T1000 (cell line): ENCODE measurements at regions not wholly inside any gene's neighbourhood (a gene's known extent, or its start where the extent isn't known, plus 50 kb on each side); places are given as distances from the start of the nearest gene placed in this dataset.

Experiments used
- DNase-seq: peaks from one replicate; lab custom pipeline; 2025; ENCODE audit warnings: mixed read lengths; lab: John Stamatoyannopoulos, UW

DNA sequence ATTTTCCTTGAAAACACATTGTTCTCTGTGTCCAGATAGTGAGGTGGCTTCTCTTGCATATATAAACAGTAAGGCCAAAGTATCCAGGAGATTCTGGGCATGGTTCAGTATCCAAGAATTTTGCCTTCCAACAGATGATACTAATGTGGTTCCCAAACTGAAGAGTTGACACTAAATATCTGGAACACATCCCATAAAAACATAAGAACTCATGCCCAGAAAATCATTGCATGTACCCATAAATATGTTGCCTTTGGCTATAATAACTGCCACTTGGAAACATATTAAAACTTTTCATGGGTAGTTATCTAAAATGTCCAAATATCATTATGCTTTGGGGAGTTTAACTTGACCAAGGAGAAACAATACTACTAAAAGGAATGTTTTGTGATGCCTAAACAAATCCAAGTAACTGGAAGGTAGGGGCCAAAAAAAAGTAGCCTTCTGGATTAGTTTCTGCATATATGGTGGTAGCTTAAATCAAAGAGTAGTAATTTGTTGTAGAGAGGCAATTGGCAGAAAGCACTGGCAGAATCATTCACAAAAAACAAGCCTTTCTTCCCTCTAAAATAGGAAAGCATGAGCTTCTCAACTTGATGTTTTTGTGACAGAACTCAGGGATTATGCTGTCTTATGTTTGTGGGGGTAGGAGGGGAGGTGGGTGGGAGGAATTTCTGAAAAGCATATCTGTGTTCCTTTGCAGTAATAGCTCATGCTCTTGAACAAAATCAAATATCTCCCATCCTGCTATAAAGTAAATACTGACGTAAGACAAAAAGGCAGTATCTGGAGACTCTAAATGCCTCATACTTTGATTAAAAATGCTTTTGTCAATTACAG lies 753.9 kb downstream of the TUSC7 start:
- DNase-seq, result no peak

DNA sequence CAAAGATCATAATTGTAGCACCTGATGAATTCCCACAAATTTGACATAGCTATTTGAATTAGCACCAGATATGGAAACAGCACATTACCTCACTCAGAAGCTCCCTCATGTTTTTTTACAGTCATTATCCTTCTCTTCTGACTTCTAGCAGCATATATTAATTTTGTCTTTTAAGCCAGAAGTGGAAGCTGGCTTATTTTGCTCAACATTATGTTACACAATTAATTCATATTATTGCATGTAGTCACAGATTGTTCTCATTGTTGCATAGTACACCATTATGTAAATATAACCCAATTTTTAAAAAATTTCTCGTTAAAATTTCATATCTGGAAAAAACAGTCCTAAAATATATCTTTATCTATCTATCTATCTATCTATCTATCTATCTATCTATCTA lies 762.3 kb downstream of the TUSC7 start:
- no peak for DNase-seq

- no peak for DNase-seq
Measured at GRCh38 chr3:117473981-117474538, 764.5 kb downstream of the TUSC7 start.

DNA sequence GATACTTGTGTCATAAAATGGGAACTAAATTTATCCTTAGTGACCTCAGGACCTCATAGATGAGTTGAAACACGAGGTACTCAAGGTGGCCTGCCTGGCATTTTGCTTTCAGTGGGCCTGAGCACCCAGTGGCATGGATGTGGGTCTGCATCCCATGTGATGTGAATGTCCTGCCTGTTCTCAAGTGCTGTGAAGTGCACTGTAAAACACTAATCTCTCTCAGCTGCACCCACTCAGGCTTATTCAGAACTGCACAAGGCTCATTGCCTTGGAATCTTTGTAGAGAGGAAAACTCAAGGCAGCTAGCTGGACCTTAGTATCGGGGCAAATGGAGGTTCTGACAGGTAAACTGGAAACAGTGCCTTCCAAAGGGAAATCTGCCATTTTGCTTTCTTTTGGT lies 767.0 kb downstream of the TUSC7 start:
- no peak for DNase-seq

DNA sequence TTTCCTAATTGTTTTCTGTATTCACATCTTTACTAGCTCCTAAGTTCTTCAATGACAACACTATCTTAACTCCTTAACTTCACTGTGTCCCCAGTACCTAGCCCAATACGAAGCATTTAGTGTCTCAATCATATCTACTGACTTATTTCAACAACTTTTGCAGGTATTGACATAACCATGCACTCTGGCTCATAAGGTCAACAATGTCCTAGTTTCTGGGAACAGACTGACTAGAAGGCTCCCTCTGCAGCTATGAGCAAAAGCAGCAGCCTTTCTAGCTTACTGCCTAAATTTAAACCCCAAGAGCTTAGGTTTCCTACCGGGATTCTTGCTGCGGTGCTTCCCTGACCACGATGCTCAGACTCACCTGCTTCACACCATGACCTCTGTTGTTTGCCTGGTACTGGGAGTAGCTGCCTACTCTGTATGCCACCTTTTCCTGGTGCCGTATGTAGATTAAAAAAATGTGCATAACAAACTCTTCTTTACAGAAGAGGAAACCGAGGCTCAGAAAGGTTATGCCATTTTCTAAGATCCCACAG lies 767.7 kb downstream of the TUSC7 start:
- DNase-seq, result no peak

GRCh38 chr3:117479095-117479494 lies 769.5 kb downstream of the TUSC7 start:
- DNase-seq, result no peak

- no peak for DNase-seq
Measured at GRCh38 chr3:117480525-117480924, 770.9 kb downstream of the TUSC7 start.

GRCh38 chr3:117480972-117481371 lies 771.4 kb downstream of the TUSC7 start:
- DNase-seq, result no peak

GRCh38 chr3:117483839-117484238 lies 774.3 kb downstream of the TUSC7 start:
- DNase-seq, result no peak

GRCh38 chr3:117485841-117486240 lies 776.3 kb downstream of the TUSC7 start:
- no peak for DNase-seq

DNA sequence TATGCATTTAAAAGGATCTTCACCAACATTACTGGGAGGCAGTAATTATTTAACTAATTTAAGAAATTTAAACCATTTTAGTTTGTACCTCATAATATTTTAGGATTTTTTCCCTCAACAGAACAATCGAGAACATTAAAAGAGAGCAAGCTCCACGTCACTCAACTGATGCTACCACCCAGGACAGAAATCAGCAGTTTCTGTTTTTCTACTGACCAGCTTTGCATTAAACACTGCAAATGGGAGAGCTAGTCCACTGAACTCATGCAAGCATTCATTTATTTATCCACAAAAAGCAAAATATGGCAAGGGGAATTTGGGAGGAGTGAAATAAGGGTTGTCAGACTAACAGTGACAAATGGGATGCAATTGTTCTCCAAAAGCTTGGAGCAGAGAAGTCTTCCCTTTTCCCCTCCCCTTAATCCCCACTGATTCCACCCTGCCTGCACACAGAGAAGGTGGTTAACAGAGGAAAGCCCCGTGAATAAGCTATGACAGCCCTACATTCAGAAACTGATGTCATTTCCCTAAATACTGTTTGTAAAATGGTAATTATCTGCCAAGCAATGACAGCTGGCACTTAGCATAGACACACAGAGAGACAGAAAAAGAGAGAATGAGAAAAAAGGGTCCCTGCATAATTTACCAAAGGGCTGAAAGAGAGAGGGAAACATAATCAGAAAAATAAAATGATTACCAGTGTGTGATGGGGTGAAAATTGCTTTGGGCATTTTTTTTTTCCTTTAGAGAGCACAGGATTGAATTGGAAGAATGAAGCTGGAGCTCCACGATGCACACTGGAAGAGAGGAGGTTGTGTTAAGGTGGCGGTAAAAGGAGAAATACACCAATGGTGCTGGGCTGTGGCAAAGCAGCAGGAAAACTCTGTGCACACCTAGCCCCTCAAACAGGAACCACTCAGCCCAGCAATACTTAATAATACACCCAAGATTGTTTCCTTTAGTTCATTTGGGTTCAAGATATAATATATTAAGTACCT lies 777.4 kb downstream of the TUSC7 start:
- no peak for DNase-seq

DNA sequence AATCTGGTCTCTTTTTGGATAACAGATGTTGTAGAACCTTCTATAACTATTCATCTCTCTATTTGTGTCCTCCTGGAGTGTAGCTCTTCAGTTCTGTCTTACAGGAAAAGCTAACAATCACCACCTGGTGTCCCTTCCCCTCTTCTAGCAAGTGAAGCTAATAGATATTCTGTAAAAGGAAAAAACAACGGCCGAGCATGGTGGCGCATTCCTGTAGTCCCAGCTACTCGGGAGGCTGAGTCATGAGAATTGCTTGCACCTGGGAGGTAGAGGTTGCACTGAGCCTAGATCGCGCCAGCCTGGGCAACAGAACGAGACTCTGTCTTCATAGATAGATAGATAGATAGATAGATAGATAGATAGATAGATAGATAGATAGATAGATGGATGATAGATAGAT lies 779.4 kb downstream of the TUSC7 start:
- DNase-seq, result no peak

- DNase-seq, result no peak
Measured at GRCh38 chr3:117489663-117490079, 780.1 kb downstream of the TUSC7 start.

- DNase-seq, result no peak
Measured at GRCh38 chr3:117490716-117491115, 781.1 kb downstream of the TUSC7 start.

- no peak for DNase-seq
Measured at GRCh38 chr3:117495620-117496019, 786.0 kb downstream of the TUSC7 start.

GRCh38 chr3:117499189-117499870 lies 789.8 kb downstream of the TUSC7 start:
- no peak for DNase-seq

- DNase-seq, result no peak
Measured at GRCh38 chr3:117507958-117508357, 798.4 kb downstream of the TUSC7 start.

- no peak for DNase-seq
Measured at GRCh38 chr3:117509858-117510257, 800.3 kb downstream of the TUSC7 start.

DNA sequence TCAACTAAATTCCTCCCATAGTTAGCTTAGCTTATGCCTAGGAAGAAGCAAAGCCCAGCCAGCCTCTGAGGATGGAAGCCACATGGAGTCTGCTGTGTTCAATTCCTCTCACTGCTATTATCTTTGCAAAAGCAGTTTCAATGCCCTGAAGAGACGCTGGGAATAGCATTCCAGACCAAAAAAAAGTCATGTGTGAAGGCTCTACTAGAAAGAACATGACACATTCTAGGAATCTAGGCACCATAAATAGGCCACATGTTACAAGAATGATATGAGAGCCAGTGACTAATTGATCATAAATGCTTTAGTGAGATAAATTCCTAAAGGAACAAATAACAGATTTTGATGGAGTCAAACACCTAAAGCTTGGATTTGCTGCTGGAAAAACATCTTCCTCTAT lies 800.8 kb downstream of the TUSC7 start:
- DNase-seq, result no peak

GRCh38 chr3:117512975-117513374 lies 803.4 kb downstream of the TUSC7 start:
- DNase-seq, result no peak

DNA sequence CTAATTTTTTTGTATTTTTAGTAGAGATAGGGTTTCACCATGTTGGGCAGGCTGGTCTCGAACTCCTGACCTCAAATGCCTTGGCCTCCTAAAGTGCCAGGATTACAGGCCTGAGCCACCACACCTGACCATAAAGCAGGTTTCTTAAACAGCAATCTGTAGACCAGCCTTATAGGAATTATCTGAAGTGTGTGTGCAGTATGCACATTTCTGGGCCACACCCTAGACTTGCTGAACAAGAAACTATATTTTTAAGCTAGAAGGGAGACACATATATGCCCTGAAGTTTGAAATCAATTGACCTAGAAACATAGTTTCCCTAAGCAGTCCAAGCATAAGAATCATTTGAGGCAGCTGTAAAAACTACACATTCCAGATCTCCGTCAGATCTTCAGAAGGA lies 805.7 kb downstream of the TUSC7 start:
- DNase-seq, result no peak

- no peak for DNase-seq
Measured at GRCh38 chr3:117518364-117518763, 808.8 kb downstream of the TUSC7 start.
